GM19452 (cell line): ENCODE measurements at regions not wholly inside any gene's neighbourhood (a gene's known extent, or its start where the extent isn't known, plus 50 kb on each side); places are given as distances from the start of the nearest gene placed in this dataset.
A peak's percentile ranks its signal among the peaks of the same experiment; 100 is the strongest.

ENCODE experiments used
- ATAC-seq: cut with Tn5 transposase; IDR thresholded peaks from one replicate; pipeline ENCODE4 v1.9.1; 2021; ENCODE audit not compliant: unreplicated experiment

- no peak for ATAC-seq
These were observed 89.2 kb upstream of the ARGLU1 start for GRCh38 chr13:106657104-106657503.

DNA sequence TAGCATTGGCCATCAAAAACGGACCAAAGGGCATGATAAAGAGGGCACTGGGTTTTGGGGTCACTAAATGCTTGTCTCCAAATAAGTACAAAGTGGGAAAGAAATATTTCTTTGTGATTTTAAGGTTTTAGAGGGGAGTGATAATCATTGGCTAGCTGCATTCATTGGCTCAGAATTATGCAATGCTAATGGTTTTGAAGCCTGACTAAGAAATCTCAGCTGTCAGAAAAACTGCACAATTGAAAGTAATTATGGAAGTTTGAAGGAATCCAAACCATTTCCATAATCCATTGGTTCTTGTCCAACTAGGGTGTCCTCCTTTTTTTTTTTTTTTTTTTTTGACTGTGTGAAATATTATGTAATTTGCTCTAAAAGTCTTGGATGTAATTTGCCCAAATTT is 88.2 kb upstream of the ARGLU1 start:
- no peak for ATAC-seq

DNA sequence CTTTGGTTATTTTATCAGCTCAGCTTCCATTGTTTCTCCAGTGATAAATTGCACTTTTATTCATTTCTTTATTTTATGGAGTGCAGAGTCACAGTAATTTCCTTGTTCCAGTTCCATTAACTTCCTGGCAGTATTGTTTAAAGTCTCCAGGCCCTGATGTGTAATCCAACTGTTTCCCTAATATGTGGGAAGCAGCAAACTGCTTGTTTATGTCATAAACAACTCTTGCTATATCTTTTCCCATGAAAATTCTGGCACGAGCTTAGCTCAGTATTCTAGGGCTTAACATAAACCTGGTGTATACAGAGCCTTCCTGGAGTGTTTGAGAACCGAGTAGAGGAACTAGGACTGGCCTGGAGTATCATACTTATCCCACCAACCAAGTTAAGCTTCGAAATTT is 83.5 kb upstream of the ARGLU1 start:
- ATAC-seq = no peak

GRCh38 chr13:106650690-106651205 is 82.8 kb upstream of the ARGLU1 start:
- ATAC-seq = no peak

DNA sequence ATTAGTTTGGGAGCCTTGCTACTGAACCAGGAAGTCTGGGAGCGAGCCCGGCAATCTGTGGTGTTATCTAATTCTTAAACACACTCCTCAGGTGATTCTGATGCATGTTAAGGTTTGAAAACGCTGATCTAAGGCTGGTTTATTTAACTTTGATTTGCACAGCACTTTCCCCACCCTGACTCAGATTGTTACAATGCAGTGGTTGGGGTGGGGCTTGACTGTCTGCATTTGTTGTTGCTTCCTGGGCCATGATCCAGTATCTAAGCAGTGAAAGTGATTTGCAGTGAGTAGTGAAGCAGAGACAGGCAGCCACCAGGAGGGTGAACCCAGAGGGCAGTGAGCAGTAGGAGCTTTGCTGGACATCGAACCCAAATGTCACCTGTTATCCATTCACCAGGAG is 81.6 kb upstream of the ARGLU1 start:
- ATAC-seq = no peak

GRCh38 chr13:106640515-106640914 is 72.6 kb upstream of the ARGLU1 start:
- no peak for ATAC-seq

DNA sequence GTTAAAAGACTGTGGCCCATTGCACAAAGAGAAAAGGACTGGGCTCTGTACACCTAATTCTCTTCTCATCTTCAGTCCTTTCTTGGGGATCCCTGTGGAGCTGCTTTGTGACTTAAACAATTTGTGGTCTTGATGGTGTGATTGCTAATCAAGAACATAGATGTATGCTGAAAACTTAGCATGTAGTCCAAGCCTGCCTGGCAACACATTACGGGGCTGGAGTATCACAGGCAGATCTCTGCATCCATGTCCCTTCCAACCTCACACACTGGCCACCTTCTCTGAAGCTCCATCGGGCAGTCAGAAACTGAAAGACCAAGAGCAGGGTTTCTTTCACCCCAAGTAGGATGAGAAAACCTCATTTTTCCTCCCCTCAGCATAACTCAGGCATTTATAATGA is 69.6 kb upstream of the ARGLU1 start:
- no peak for ATAC-seq

GRCh38 chr13:106636492-106636891 is 68.6 kb upstream of the ARGLU1 start:
- no peak for ATAC-seq

DNA sequence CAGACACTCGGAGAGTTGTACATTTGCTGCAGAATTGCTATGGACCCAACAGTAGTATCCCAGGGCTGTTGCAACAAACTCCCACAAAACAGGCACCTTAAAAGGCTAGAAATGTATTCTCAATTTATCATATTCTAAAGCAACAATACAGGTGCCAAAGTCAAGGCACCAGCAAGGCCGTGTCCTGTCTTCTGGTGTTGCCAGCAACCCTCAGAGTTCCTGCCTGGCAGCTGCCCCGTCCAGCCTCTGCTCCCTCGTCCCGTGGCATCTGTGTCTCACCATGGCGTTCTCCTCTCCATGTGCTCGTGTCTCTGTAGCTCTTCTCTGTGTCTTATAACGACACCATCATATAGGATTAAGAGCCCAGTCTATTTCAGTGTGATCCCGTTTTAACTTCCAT is 67.7 kb upstream of the ARGLU1 start:
- ATAC-seq = no peak

- no peak for ATAC-seq
These were observed 65.4 kb upstream of the ARGLU1 start for GRCh38 chr13:106633321-106633720.

- ATAC-seq = no peak
These were observed 62.7 kb upstream of the ARGLU1 start for GRCh38 chr13:106630650-106631049.

- ATAC-seq = no peak
These were observed 62.2 kb upstream of the ARGLU1 start for GRCh38 chr13:106630162-106630561.

DNA sequence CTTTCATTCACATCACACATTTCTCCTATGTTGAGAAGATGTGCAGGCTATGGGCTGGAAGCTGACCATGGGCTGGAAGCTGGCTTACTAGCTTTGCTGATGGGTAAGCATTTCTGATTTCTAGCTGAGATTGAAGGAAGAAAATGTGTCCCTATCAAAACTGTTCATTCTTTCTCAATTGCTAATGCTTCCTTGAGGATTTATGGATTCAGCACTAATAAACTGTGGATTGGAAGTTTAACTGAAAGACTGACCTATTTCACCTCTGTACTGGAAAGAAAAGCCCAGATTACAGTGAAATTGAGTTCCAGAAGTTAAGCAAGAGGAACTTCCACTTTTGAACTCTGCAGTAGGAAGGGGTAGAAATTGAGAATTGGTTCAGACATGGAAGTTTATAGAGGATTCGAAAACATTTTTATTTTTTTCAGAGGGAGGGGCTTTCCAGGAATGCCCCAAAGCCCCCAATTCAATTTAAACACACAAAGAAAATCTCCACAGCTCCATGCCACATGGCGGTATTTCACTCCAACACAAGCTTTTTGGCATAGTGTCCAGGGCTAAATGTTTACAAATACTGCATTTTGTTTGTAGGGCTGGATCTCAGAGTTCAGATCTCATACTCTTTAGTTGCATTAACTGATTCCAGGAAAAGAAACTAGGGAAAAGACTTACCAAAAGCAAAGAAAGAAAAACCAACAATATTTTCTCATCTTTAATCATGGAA is 61.2 kb upstream of the ARGLU1 start:
- no peak for ATAC-seq

- no peak for ATAC-seq
These were observed 58.5 kb upstream of the ARGLU1 start for GRCh38 chr13:106626473-106626872.

GRCh38 chr13:106625578-106625977 is 57.6 kb upstream of the ARGLU1 start:
- no peak for ATAC-seq

GRCh38 chr13:106623799-106624460 is 56.0 kb upstream of the ARGLU1 start:
- ATAC-seq = no peak

DNA sequence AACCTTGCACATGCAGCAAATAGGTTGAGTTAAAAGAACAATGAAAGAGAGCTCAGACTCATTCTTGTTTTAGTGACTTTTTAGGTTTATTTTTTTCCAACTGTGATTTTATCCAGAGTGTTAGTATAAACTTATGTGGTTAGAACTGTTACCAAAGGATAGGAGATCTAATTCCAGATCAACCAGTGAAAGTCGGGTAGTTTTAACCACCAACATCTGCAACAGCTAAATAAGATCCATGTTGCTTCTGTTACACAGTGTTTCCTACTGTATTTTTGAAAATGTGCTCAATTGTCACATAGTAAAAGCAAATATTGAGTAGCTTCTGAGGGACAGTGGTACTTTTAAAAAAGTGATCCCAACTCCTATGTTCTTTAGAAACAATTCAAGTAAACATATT is 53.9 kb upstream of the ARGLU1 start:
- no peak for ATAC-seq

- ATAC-seq = peak; percentile 93
These were observed 52.0 kb upstream of the ARGLU1 start for GRCh38 chr13:106619688-106620555.
